GM12891 (cell line): ENCODE measurements at regions not wholly inside any gene's neighbourhood (a gene's known extent, or its start where the extent isn't known, plus 50 kb on each side); places are given as distances from the start of the nearest gene placed in this dataset.

Source experiments
- PAX5 ChIP-seq: IDR thresholded peaks from 2 replicates; pipeline ENCODE4 v1.6.1; 2011; ENCODE audit warnings: low read length, moderate library complexity, mild to moderate bottlenecking; ENCODE audit not compliant: insufficient read depth, severe bottlenecking
- POLR2A ChIP-seq: IDR thresholded peaks from 2 replicates; pipeline ENCODE4 v1.6.1; 2011; ENCODE audit warnings: low read depth, low read length, control low read depth
- POLR2AphosphoS5 ChIP-seq: IDR thresholded peaks from 2 replicates; pipeline ENCODE4 v1.6.1; 2011; ENCODE audit warnings: low read depth, low read length, control low read depth
- SPI1 ChIP-seq: IDR thresholded peaks from 2 replicates; pipeline ENCODE4 v1.6.1; 2011; ENCODE audit warnings: low read depth, low read length, control low read depth
- TAF1 ChIP-seq: IDR thresholded peaks from 2 replicates; pipeline ENCODE4 v1.6.1; 2011; ENCODE audit warnings: low read depth, low read length, control low read depth

DNA sequence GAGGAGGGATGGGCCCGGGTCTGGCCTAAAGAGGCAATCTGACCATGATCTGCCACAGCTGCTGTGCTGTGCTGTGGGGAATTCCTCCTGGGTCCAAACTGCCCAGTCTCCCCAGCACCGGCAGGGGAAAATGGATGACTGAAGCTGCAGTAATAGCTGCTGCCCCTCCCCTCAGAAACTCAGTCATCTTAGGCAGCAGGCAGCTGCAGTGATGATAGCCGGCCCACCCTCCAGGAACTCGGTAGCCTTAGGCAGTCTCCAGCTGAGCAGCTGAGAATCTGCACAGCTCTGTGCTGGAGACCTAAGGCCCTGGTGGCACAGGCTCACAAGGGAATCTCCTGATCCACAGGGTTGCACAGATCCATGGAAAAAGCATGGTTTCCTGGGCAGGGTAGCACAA is 113.4 kb upstream of the USP38 start:
- TF ChIP-seq POLR2A: no peak
- no peak for TF ChIP-seq POLR2AphosphoS5
- TF ChIP-seq TAF1: no peak
- no peak for TF ChIP-seq PAX5
- TF ChIP-seq SPI1: no peak
